MM.1S (cell line): ENCODE measurements at regions not wholly inside any gene's neighbourhood (a gene's known extent, or its start where the extent isn't known, plus 50 kb on each side); places are given as distances from the start of the nearest gene placed in this dataset.

Experiments
- DNase-seq: peaks from one replicate; pipeline ENCODE4 v3.0.0-alpha.2; 2015
- H2AFZ ChIP-seq: fragments of 300-600 bp; sonication (generic); 2 replicates; pipeline ENCODE4 v1.6.0; 2016; ENCODE audit warnings: antibody characterized with exemption, low read length
- H3F3A ChIP-seq: fragments of 300-600 bp; sonication (generic); 2 replicates; pipeline ENCODE4 v1.6.1; 2016; ENCODE audit warnings: mild to moderate bottlenecking, antibody characterized with exemption, low read length, moderate library complexity, mixed read lengths; ENCODE audit not compliant: insufficient read depth
- H3K27ac ChIP-seq: fragments of 300-600 bp; sonication (generic); 2 replicates; pipeline ENCODE4 v1.5.1; 2016; ENCODE audit warnings: mild to moderate bottlenecking, low read length
- H3K27me3 ChIP-seq: fragments of 300-600 bp; sonication (generic); replicated peaks from 2 replicates; pipeline ENCODE4 v1.6.0; 2016; ENCODE audit warnings: low read length; ENCODE audit not compliant: insufficient read depth
- H3K36me3 ChIP-seq: fragments of 300-600 bp; sonication (generic); replicated peaks from 2 replicates; pipeline ENCODE4 v1.6.1; 2016; ENCODE audit warnings: mild to moderate bottlenecking, low read length, mixed read lengths; ENCODE audit not compliant: insufficient read depth
- H3K4me1 ChIP-seq: fragments of 300-600 bp; sonication (generic); 2 replicates; pipeline ENCODE4 v1.6.1; 2016; ENCODE audit warnings: low read length, mixed read lengths
- H3K4me2 ChIP-seq: fragments of 300-600 bp; sonication (generic); 2 replicates; pipeline ENCODE4 v1.6.0; 2016; ENCODE audit warnings: low read depth, low read length
- H3K4me3 ChIP-seq: fragments of 300-600 bp; sonication (generic); 2 replicates; pipeline ENCODE4 v1.5.1; 2016; ENCODE audit warnings: low read length, mixed read lengths
- H3K79me2 ChIP-seq: fragments of 300-600 bp; sonication (generic); 2 replicates; pipeline ENCODE4 v1.6.1; 2016; ENCODE audit warnings: mixed run types, low read length, mixed read lengths
- H3K9ac ChIP-seq: fragments of 300-600 bp; sonication (generic); 2 replicates; pipeline ENCODE4 v1.6.1; 2016; ENCODE audit warnings: low read length, mixed read lengths
- H3K9me2 ChIP-seq: fragments of 300-600 bp; sonication (generic); replicated peaks from 2 replicates; pipeline ENCODE4 v1.6.1; 2016; ENCODE audit warnings: mild to moderate bottlenecking, low read length, mixed read lengths; ENCODE audit not compliant: insufficient read depth
- H3K9me3 ChIP-seq: fragments of 300-600 bp; sonication (generic); replicated peaks from 2 replicates; pipeline ENCODE4 v1.6.1; 2016; ENCODE audit warnings: mild to moderate bottlenecking, low read length, mixed read lengths; ENCODE audit not compliant: insufficient read depth
- H4K20me1 ChIP-seq: fragments of 300-600 bp; sonication (generic); 2 replicates; pipeline ENCODE4 v1.6.1; 2016; ENCODE audit warnings: mild to moderate bottlenecking, low read length, moderate library complexity, mixed read lengths; ENCODE audit not compliant: insufficient read depth
- CTCF ChIP-seq: fragments of 300-600 bp; sonication (generic); IDR thresholded peaks from 2 replicates; pipeline ENCODE4 v1.5.1; 2016; ENCODE audit warnings: antibody characterized with exemption, low read length, mixed read lengths
- EZH2 ChIP-seq: fragments of 300-600 bp; sonication (generic); optimal IDR thresholded peaks from 2 replicates; pipeline ENCODE3; 2017; ENCODE audit warnings: low read depth, mild to moderate bottlenecking, antibody characterized with exemption, low read length, mixed read lengths
- EZH2phosphoT487 ChIP-seq: fragments of 300-600 bp; sonication (generic); IDR thresholded peaks from 2 replicates; pipeline ENCODE4 v1.6.1; 2018; ENCODE audit warnings: antibody characterized with exemption, low read length

- Histone ChIP-seq H3F3A (no peaks in the 10 kb centered on the region), H3K4me1 (no peaks in the 10 kb centered on the region), H3K9me3 (no peaks in the 10 kb centered on the region), H4K20me1 (no peaks in the 10 kb centered on the region), H3K9ac (no peak overlapping the region), H3K27me3 (no peaks in the 10 kb centered on the region), H3K79me2 (no peaks in the 10 kb centered on the region), H3K4me3 (no peak overlapping the region), H3K4me2 (no peak overlapping the region), H3K9me2 (no peaks in the 10 kb centered on the region), H3K36me3 (no peaks in the 10 kb centered on the region), H3K27ac (no peak overlapping the region), H2AFZ (no peak overlapping the region)
- DNase-seq: no peak
- no peak for TF ChIP-seq EZH2phosphoT487
- TF ChIP-seq EZH2: no peak
- TF ChIP-seq CTCF: no peak
Observed at GRCh38 chr17:70938336-70938735, 769.0 kb downstream of the KCNJ2 start.

GRCh38 chr17:70945386-70945785 is 776.1 kb downstream of the KCNJ2 start:
- Histone ChIP-seq H3K9ac (no peak overlapping the region), H4K20me1 (no peaks in the 10 kb centered on the region), H3K27me3 (no peaks in the 10 kb centered on the region), H3K9me3 (no peaks in the 10 kb centered on the region), H3K4me1 (no peaks in the 10 kb centered on the region), H3K9me2 (no peaks in the 10 kb centered on the region), H3F3A (no peaks in the 10 kb centered on the region), H3K36me3 (no peaks in the 10 kb centered on the region), H3K79me2 (no peaks in the 10 kb centered on the region), H3K4me2 (no peak overlapping the region), H2AFZ (no peak overlapping the region), H3K4me3 (no peak overlapping the region), H3K27ac (no peak overlapping the region)
- no peak for TF ChIP-seq EZH2
- TF ChIP-seq CTCF: no peak
- no peak for TF ChIP-seq EZH2phosphoT487
- DNase-seq: no peak

GRCh38 chr17:70947215-70947614 is 777.9 kb downstream of the KCNJ2 start:
- no peaks in the 10 kb centered on the region for H3K9me2 ChIP-seq
- no peak for DNase-seq
- no peaks in the 10 kb centered on the region for H3K36me3 ChIP-seq
- no peaks in the 10 kb centered on the region for H3K79me2 ChIP-seq
- H3F3A ChIP-seq: no peaks in the 10 kb centered on the region
- no peaks in the 10 kb centered on the region for H4K20me1 ChIP-seq
- H3K9me3 ChIP-seq: no peaks in the 10 kb centered on the region
- H3K27me3 ChIP-seq: no peaks in the 10 kb centered on the region
- H3K4me1 ChIP-seq: no peaks in the 10 kb centered on the region
- H3K27ac ChIP-seq: no peak overlapping the region
- no peak for TF ChIP-seq EZH2phosphoT487
- no peak for TF ChIP-seq EZH2
- no peak for TF ChIP-seq CTCF
- no peak overlapping the region for H3K9ac ChIP-seq
- H3K4me2 ChIP-seq: no peak overlapping the region
- H2AFZ ChIP-seq: no peak overlapping the region
- H3K4me3 ChIP-seq: no peak overlapping the region
